ENCODE measurements at regions not wholly inside any gene's neighbourhood (a gene's known extent, or its start where the extent isn't known, plus 50 kb on each side); places are given as distances from the start of the nearest gene placed in this dataset.

DNA sequence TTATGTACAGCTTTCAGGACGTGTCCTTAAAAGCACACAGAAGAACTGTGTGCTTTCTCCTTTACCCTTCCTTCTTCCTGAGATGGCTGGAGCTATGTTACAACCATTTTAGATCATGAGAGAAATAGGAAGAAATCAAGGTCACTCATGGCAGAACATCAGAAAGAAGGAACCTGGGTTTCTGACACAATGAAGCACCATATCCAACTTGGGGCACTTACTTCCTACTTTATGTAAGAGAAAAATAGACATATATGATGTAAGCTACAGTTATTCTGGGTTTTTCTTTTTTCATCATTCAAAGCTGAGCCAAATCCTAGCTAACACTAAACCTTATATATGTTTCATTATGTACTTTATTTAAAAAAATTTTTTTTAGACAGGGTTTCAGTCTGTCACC, 79.5 kb downstream of the FAM161A start:
- intact Hi-C loops (cut with DNase I): no loop called here
- no peak for DNase-seq (ENCODE audit: low spot score)

GRCh38 chr2:61771904-61772845, 81.7 kb downstream of the FAM161A start:
- DNase-seq (ENCODE audit: low spot score): no peak
- intact Hi-C loops (cut with DNase I): no loop called here

DNA sequence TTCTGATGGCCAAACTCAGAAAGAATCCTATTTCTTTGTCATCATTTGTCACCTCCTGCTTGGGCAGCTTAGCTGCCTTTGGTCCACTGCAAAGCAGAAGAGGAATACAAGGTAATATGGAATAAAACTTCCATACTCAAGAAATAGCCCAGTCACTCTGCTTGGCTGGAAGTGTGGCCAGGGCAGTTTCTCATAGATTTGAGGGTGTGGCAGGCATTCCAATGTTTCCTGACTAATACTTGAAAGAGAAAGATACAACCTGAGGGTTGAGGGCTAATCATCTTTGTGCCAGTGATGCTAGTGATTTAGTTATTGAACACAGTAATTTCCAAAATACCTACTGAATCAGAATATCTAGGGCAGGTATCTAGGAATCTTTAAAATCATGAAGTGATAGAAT, 83.1 kb downstream of the FAM161A start:
- intact Hi-C loops (cut with DNase I): no loop called here
- no peak for DNase-seq (ENCODE audit: low spot score)

DNA sequence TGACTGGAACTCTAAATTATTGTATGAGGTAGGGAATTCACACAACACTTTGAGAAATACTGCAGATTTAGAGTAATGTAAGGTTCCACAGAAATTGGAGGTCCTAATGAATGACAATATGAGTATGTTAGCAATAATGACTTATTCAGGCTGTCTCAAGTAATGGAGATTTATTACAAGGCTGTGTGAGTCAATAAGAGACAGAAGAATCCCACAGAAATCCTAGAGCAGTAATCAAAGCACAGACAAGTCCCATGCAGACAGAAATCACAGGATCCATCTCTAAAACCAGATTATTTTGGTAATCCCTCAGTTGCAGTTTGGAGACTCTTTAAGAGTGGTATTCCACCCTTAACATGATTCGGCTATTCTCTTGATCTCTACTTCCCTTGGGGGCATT, 83.6 kb downstream of the FAM161A start:
- no peak for DNase-seq (ENCODE audit: low spot score)
- intact Hi-C loops (cut with DNase I): no loop called here

DNA sequence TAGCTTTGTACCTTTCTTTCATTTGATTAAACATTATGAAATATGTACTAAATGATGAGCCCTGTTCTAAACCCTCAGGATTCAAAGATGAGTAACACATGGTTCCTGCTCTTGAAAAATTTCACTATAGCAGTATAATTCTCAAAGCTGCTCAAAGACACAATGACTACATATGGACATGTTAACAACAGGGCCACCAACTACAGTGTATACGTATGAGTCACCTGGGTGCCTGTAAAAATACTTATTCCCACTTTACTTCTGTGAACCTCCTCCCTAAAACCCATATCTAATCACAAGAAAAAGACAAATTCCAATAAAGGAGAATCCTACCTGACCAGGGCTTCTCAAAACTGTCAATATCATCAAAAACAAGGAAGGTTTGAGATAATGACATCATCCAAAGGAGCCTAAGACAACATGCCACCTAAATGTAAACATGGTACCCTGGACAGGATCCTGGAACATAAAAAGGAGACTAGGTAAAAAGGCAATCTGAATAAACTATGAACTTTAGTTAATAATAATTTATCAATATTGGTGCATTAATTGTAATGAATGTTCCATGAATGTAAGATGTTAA, 84.7 kb downstream of the FAM161A start:
- no peak for DNase-seq (ENCODE audit: low spot score)
- intact Hi-C loops (cut with DNase I): no loop called here

DNA sequence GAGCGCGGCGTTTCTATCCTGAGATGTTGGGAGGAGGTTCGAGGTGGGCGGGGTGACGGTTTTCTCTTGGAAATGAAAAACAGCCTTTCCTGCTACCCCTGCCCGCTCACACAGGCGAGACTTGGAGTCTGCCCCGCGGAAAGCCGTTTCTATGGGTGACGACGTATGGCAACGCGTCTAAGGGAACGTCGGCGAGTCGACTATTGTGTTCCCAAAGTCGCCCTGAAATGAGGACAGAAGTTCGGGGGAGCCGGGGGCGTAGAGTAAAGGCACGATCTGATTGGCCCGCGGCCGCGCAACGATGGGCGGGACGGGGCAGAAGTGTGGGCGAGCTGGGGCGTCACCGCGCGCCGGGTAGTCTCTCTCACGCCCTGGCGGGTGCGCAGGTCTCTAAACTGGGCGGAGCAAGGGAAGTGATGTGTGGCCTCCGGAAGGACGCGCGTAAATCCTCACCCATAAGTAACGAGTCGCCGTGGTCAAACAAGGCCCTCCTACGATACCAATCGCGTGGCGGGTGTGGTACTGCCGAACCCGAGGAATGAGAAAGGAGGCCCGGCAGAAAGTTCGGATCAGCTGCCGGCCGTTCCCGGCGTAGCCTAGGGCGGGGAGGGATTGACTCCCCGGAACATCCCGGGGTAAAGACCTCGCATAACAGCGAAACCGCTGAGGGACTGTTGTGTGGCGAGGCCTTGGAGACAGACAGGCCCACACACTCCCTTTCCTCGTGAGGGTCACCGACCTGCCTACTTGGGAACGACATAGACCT, 89.6 kb downstream of the FAM161A start:
- DNase-seq (ENCODE audit: low spot score): peak; percentile 97
- intact Hi-C loops (cut with DNase I): loop anchor here (1.0 to 5.0 kb wide), 3 partner anchors 47 to 226 kb away; partner anchors contain the start of gene XPO1

DNA sequence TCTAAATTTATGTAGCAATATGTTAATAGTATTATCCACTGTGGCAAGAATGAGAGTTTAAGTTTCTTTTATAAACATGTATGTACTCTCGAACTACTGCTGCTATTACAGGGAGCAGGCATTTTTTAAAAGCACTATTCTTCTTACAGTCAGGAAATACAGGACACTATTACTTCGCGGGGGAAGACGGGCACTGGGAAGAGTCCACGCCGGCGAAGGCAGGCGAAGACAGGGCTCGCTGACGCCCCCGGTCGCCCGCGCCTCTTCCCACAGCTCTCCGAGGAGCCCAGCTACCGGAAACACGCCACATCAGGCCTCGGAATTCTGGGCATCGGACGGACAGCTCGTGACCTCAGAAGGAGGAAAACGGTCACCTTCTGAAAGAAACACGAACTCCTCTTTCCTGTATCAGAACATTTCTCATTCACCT, 90.2 kb downstream of the FAM161A start:
- intact Hi-C loops (cut with DNase I): loop anchor here (1.0 to 5.0 kb wide), 3 partner anchors 46 to 225 kb away; partner anchors contain the start of gene XPO1
- peak; percentile 89 for DNase-seq (ENCODE audit: low spot score)

GRCh38 chr2:61762292-61762691, 91.6 kb downstream of the FAM161A start:
- no peak for DNase-seq (ENCODE audit: low spot score)
- intact Hi-C loops (cut with DNase I): loop anchor here (5.0 kb wide), 1 partner anchor 45 kb away; no protein-coding TSS in a partner anchor

DNA sequence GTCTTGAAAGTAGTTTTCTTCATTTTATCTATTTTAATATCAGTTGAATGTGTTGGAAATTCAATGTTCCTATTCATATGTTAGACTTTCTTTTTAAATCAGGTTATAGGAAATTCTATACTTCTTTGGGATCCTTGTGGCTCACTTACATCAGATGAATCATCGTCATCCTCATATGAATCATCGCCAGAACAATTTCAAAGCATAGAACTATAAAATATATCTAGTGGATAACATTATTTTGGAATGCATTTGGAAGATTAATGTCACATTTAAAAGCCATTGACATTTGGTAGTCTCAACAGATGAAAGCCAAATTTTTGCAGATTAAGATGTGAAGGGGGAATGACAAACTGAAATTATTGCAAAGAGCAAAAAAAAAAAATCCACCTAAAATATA, 94.1 kb downstream of the FAM161A start:
- intact Hi-C loops (cut with DNase I): loop anchor here (5.0 kb wide), 1 partner anchor 42 kb away; no protein-coding TSS in a partner anchor
- no peak for DNase-seq (ENCODE audit: low spot score)

- intact Hi-C loops (cut with DNase I): no loop called here
Measured at GRCh38 chr2:61759005-61759404, 94.9 kb downstream of the FAM161A start.

GRCh38 chr2:61758159-61758558, 95.7 kb downstream of the FAM161A start:
- intact Hi-C loops (cut with DNase I): no loop called here
- no peak for DNase-seq (ENCODE audit: low spot score)

More at GRCh38 chr2:61759005-61759404, 94.9 kb downstream of the FAM161A start:
- no peak for DNase-seq (ENCODE audit: low spot score)

- DNase-seq (ENCODE audit: low spot score): no peak
- intact Hi-C loops (cut with DNase I): no loop called here
Measured at GRCh38 chr2:61753512-61753911, 100.3 kb downstream of the FAM161A start.

- no peak for DNase-seq (ENCODE audit: low spot score)
- intact Hi-C loops (cut with DNase I): no loop called here
Measured at GRCh38 chr2:61750624-61751023, 103.2 kb downstream of the FAM161A start.

- intact Hi-C loops (cut with DNase I): no loop called here
- no peak for DNase-seq (ENCODE audit: low spot score)
Measured at GRCh38 chr2:61742955-61743354, 110.9 kb downstream of the FAM161A start.

GRCh38 chr2:61737841-61738240, 116.0 kb downstream of the FAM161A start:
- intact Hi-C loops (cut with DNase I): no loop called here

GRCh38 chr2:61736953-61737352, 116.9 kb downstream of the FAM161A start:
- intact Hi-C loops (cut with DNase I): no loop called here
- no peak for DNase-seq (ENCODE audit: low spot score)

More at GRCh38 chr2:61737841-61738240, 116.0 kb downstream of the FAM161A start:
- no peak for DNase-seq (ENCODE audit: low spot score)

GRCh38 chr2:61733563-61733962, 120.3 kb downstream of the FAM161A start:
- intact Hi-C loops (cut with DNase I): no loop called here
- no peak for DNase-seq (ENCODE audit: low spot score)

- DNase-seq (ENCODE audit: low spot score): no peak
- intact Hi-C loops (cut with DNase I): no loop called here
Measured at GRCh38 chr2:61732787-61733186, 121.1 kb downstream of the FAM161A start.

DNA sequence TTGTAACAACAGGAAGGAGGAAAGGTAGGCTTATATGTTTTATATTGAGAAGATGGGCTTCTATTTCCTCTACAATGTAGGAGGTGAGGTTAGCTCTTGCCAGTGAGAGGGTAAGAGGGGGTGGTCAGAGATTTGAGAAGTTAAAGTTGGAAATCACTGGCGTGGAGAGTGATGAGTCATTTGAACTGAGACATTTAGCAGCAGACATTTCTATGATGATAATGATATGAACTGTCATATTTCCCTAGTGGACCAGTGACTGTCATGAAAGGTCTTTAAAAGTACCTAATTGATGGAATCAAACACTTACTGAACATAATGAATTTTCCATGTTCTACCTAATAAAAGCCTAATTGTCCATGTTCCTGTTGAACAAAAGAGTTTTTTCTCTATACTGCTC, 126.1 kb downstream of the FAM161A start:
- DNase-seq (ENCODE audit: low spot score): no peak
- intact Hi-C loops (cut with DNase I): no loop called here

Measured in cardiac septum (tissue), 1 donor.